Neural cell (in vitro differentiated cells): ENCODE measurements at regions not wholly inside any gene's neighbourhood (a gene's known extent, or its start where the extent isn't known, plus 50 kb on each side); places are given as distances from the start of the nearest gene placed in this dataset.

Source experiments
- H2AFZ ChIP-seq: fragments of 200-600, 300-800 bp; sonication (generic), shearing (Covaris generic); 2 replicates; pipeline ENCODE4 v1.6.0; 2014; ENCODE audit warnings: low read depth, mild to moderate bottlenecking, antibody characterized with exemption, low read length, moderate library complexity
- H3F3A ChIP-seq: fragments of 200-600 bp; shearing (Covaris generic); 2 replicates; pipeline ENCODE4 v1.6.1; 2016; ENCODE audit warnings: mild to moderate bottlenecking, moderate library complexity, mixed read lengths, antibody characterized with exemption, low read length; ENCODE audit not compliant: insufficient read depth, poor library complexity, severe bottlenecking
- H3K27ac ChIP-seq: fragments of 200-600, 300-800 bp; sonication (generic), shearing (Covaris generic); 2 replicates; pipeline ENCODE4 v1.5.1; 2014; ENCODE audit warnings: mild to moderate bottlenecking, low read length, moderate library complexity
- H3K27me3 ChIP-seq: fragments of 300-800, 200-600 bp; sonication (generic), shearing (Covaris generic); 2 replicates; pipeline ENCODE4 v1.6.0; 2014; ENCODE audit warnings: mild to moderate bottlenecking, low read depth, low read length, moderate library complexity; ENCODE audit not compliant: insufficient read depth
- H3K36me3 ChIP-seq: fragments of 300-800, 200-600 bp; sonication (generic), shearing (Covaris generic); 2 replicates; pipeline ENCODE4 v1.5.1; 2014; ENCODE audit warnings: mild to moderate bottlenecking, antibody characterized with exemption, low read length, moderate library complexity; ENCODE audit not compliant: insufficient read depth
- H3K4me2 ChIP-seq: fragments of 300-800, 200-600 bp; sonication (generic), shearing (Covaris generic); 2 replicates; pipeline ENCODE4 v1.6.0; 2014; ENCODE audit warnings: mild to moderate bottlenecking, low read length
- H3K4me3 ChIP-seq: fragments of 300-800, 200-600 bp; sonication (generic), shearing (Covaris generic); 2 replicates; pipeline ENCODE4 v1.5.1; 2014; ENCODE audit warnings: mild to moderate bottlenecking, low read length, moderate library complexity
- H3K79me2 ChIP-seq: fragments of 200-600 bp; shearing (Covaris generic); replicated peaks from 2 replicates; pipeline ENCODE4 v1.6.0; 2014; ENCODE audit warnings: mild to moderate bottlenecking, low read length, moderate library complexity; ENCODE audit not compliant: insufficient read depth
- H3K9ac ChIP-seq: fragments of 300-800, 200-600 bp; sonication (generic), shearing (Covaris generic); 2 replicates; pipeline ENCODE4 v1.6.1; 2016; ENCODE audit warnings: mild to moderate bottlenecking, low read length, mixed read lengths
- H3K9me2 ChIP-seq: fragments of 200-600 bp; shearing (Covaris generic); 2 replicates; pipeline ENCODE4 v1.6.1; 2016; ENCODE audit warnings: mild to moderate bottlenecking, low read length, mixed read lengths; ENCODE audit not compliant: insufficient read depth
- H3K9me3 ChIP-seq: fragments of 200-600, 300-800 bp; sonication (generic), shearing (Covaris generic); 2 replicates; pipeline ENCODE4 v1.6.1; 2016; ENCODE audit warnings: mild to moderate bottlenecking, mixed run types, low read length, moderate library complexity, mixed read lengths
- H4K20me1 ChIP-seq: fragments of 200-600 bp; shearing (Covaris generic); 2 replicates; pipeline ENCODE4 v1.6.1; 2016; ENCODE audit warnings: mild to moderate bottlenecking, mixed run types; ENCODE audit not compliant: insufficient read depth
- CTCF ChIP-seq: fragments of 450-650 bp; IDR thresholded peaks from 2 replicates; pipeline ENCODE4 v1.5.1; 2014; ENCODE audit warnings: antibody characterized with exemption, mild to moderate bottlenecking, moderate library complexity; ENCODE audit not compliant: poor library complexity, severe bottlenecking
- EP300 ChIP-seq: fragments of 450-650 bp; conservative IDR thresholded peaks from 2 replicates; pipeline ENCODE4 v1.6.1; 2014; ENCODE audit warnings: antibody characterized with exemption, mild to moderate bottlenecking, moderate library complexity; ENCODE audit not compliant: poor library complexity, severe bottlenecking
- EZH2 ChIP-seq: fragments of 200-600, 300-800 bp; shearing (Covaris generic), sonication (generic); IDR thresholded peaks from 2 replicates; pipeline ENCODE4 v1.6.1; 2014; ENCODE audit warnings: antibody characterized with exemption, low read length, borderline replicate concordance, mild to moderate bottlenecking; ENCODE audit not compliant: insufficient read depth, poor library complexity, severe bottlenecking
- MXI1 ChIP-seq: fragments of 450-650 bp; conservative IDR thresholded peaks from 2 replicates; pipeline ENCODE4 v1.6.1; 2014; ENCODE audit warnings: antibody characterized with exemption, mild to moderate bottlenecking; ENCODE audit not compliant: poor library complexity, severe bottlenecking
- POLR2AphosphoS5 ChIP-seq: IDR thresholded peaks from 2 replicates; pipeline ENCODE4 v1.6.1; 2012
- RAD21 ChIP-seq: fragments of 450-650 bp; conservative IDR thresholded peaks from 2 replicates; pipeline ENCODE4 v1.6.1; 2014; ENCODE audit warnings: antibody characterized with exemption, mild to moderate bottlenecking, moderate library complexity
- REST ChIP-seq: IDR thresholded peaks from 2 replicates; pipeline ENCODE4 v1.6.1; 2012; ENCODE audit warnings: borderline replicate concordance
- SMC3 ChIP-seq: fragments of 450-650 bp; conservative IDR thresholded peaks from 2 replicates; pipeline ENCODE4 v1.6.1; 2014; ENCODE audit warnings: antibody characterized with exemption, mild to moderate bottlenecking, moderate library complexity; ENCODE audit not compliant: poor library complexity
- TAF1 ChIP-seq: IDR thresholded peaks from 2 replicates; pipeline ENCODE4 v1.6.1; 2012; ENCODE audit warnings: low read depth

- H3K9me2 ChIP-seq = no peaks in the 10 kb centered on the region
- no peaks in the 10 kb centered on the region for H4K20me1 ChIP-seq
- no peak overlapping the region for H3K9ac ChIP-seq
- no peaks in the 10 kb centered on the region for H3K36me3 ChIP-seq
- no peaks in the 10 kb centered on the region for H3F3A ChIP-seq
- no peaks in the 10 kb centered on the region for H3K79me2 ChIP-seq
- H3K27ac ChIP-seq = no peak overlapping the region
- no peaks in the 10 kb centered on the region for H3K27me3 ChIP-seq
- H3K9me3 ChIP-seq = no peaks in the 10 kb centered on the region
- no peak overlapping the region for H2AFZ ChIP-seq
- TF ChIP-seq REST (no peak), POLR2AphosphoS5 (no peak), EZH2 (no peak), MXI1 (no peak), SMC3 (no peak), CTCF (no peak), EP300 (no peak), RAD21 (no peak), TAF1 (no peak)
- no peak overlapping the region for H3K4me3 ChIP-seq
- H3K4me2 ChIP-seq = no peak overlapping the region
These were observed 446.2 kb downstream of the FAT4 start for GRCh38 chr4:125760956-125761355.

- Histone ChIP-seq H3F3A (no peaks in the 10 kb centered on the region), H3K27ac (no peak overlapping the region), H3K9me3 (no peaks in the 10 kb centered on the region), H3K4me3 (no peak overlapping the region), H3K79me2 (no peaks in the 10 kb centered on the region), H3K9ac (no peak overlapping the region), H3K9me2 (no peaks in the 10 kb centered on the region), H3K27me3 (no peaks in the 10 kb centered on the region), H3K36me3 (no peaks in the 10 kb centered on the region), H3K4me2 (no peak overlapping the region), H2AFZ (no peak overlapping the region), H4K20me1 (no peaks in the 10 kb centered on the region)
- TF ChIP-seq EP300 = no peak
These were observed 447.8 kb downstream of the FAT4 start for GRCh38 chr4:125762537-125762936.

GRCh38 chr4:125765941-125766340 is 451.2 kb downstream of the FAT4 start:
- no peaks in the 10 kb centered on the region for H3K79me2 ChIP-seq
- no peak overlapping the region for H3K27ac ChIP-seq
- H4K20me1 ChIP-seq = no peaks in the 10 kb centered on the region
- H3K9me3 ChIP-seq = no peaks in the 10 kb centered on the region
- TF ChIP-seq SMC3 (no peak), RAD21 (no peak), POLR2AphosphoS5 (no peak), REST (no peak), TAF1 (no peak), CTCF (no peak), EP300 (no peak), MXI1 (no peak), EZH2 (no peak)
- H3K27me3 ChIP-seq = no peaks in the 10 kb centered on the region
- H3K4me2 ChIP-seq = no peak overlapping the region
- no peaks in the 10 kb centered on the region for H3K9me2 ChIP-seq
- H3F3A ChIP-seq = no peaks in the 10 kb centered on the region
- H3K36me3 ChIP-seq = no peaks in the 10 kb centered on the region
- H3K4me3 ChIP-seq = no peak overlapping the region
- no peak overlapping the region for H2AFZ ChIP-seq
- H3K9ac ChIP-seq = no peak overlapping the region
